ENCODE measurements at regions not wholly inside any gene's neighbourhood (a gene's known extent, or its start where the extent isn't known, plus 50 kb on each side); places are given as distances from the start of the nearest gene placed in this dataset.

- Histone ChIP-seq H3K27ac (ENCODE audit: low read depth in 1 of 2, low read length in 2 of 2) (no peak overlapping the region), H3K4me3 (replicated peaks in 1 of 3; ENCODE audit: low read depth in 2 of 3, low read length in 3 of 3) (no peak overlapping the region), H2AFZ (ENCODE audit: insufficient read depth, low read depth, low read length, poor library complexity, severe bottlenecking) (no peak overlapping the region), H3K36me3 (replicated peaks in 1 of 2; ENCODE audit: control insufficient read depth in 1 of 2, insufficient read depth in 2 of 2, low read length in 2 of 2) (no peaks in the 10 kb centered on the region), H3K27me3 (ENCODE audit: control insufficient read depth in 2 of 2, insufficient read depth in 2 of 2, low read length in 2 of 2) (no peaks in the 10 kb centered on the region), H4K20me1 (ENCODE audit: insufficient read depth, low read length) (no peaks in the 10 kb centered on the region), H3K4me1 (ENCODE audit: control insufficient read depth in 1 of 2, insufficient read depth in 2 of 2, low read length in 2 of 2) (no peaks in the 10 kb centered on the region), H3K79me2 (ENCODE audit: insufficient read depth, low read length) (no peaks in the 10 kb centered on the region), H3K9ac (ENCODE audit: insufficient read depth, low read length, poor library complexity, severe bottlenecking) (no peak overlapping the region), H3K4me2 (replicated peaks; ENCODE audit: extremely low read depth, low read length, poor library complexity, severe bottlenecking) (no peak overlapping the region), H3K9me3 (replicated peaks in 1 of 2; ENCODE audit: control insufficient read depth in 1 of 2, insufficient read depth in 1 of 2, low read length in 2 of 2) (no peaks in the 10 kb centered on the region)
- Mint-ChIP-seq H3K9me3 (peaks cover 0 to 3% (median 0%) of the 10 kb centered on the region in 7 donors), H3K27me3 (ENCODE audit: low read depth in 3 of 3) (peaks cover 0 to 2% (median 0%) of the 10 kb centered on the region in 3 donors), H3K4me1 (no peaks in the 10 kb centered on the region), H3K27ac (no peak overlapping the region), H3K36me3 (no peaks in the 10 kb centered on the region), H3K4me3 (no peak overlapping the region)
- intact Hi-C loops (cut with micrococcal nuclease) = no loop called here
- no peak for TF ChIP-seq CTCF (IDR thresholded peaks at IDR 0.05)
- no peak for DNase-seq
- WGBS (ENCODE audit: insufficient coverage) = no CpG with 5 or more reads among the region's 1 CpG
Observed at GRCh38 chr4:180675359-180675650, 1567.9 kb upstream of the TENM3 start.

- peaks cover 0 to 3% (median 1%) of the 10 kb centered on the region in 7 donors for H3K9me3 Mint-ChIP-seq
- H3K4me3 ChIP-seq (replicated peaks in 1 of 3; ENCODE audit: low read depth in 2 of 3, low read length in 3 of 3) = no peak overlapping the region
- no peak overlapping the region for H3K27ac Mint-ChIP-seq
- H3K4me1 Mint-ChIP-seq = no peaks in the 10 kb centered on the region
- no peaks in the 10 kb centered on the region for H3K36me3 ChIP-seq (replicated peaks in 1 of 2; ENCODE audit: control insufficient read depth in 1 of 2, insufficient read depth in 2 of 2, low read length in 2 of 2)
- H3K36me3 Mint-ChIP-seq = no peaks in the 10 kb centered on the region
- intact Hi-C loops (cut with micrococcal nuclease) = no loop called here
- H3K27me3 Mint-ChIP-seq (ENCODE audit: low read depth in 3 of 3) = peaks cover 0 to 2% (median 0%) of the 10 kb centered on the region in 3 donors
- H2AFZ ChIP-seq (ENCODE audit: insufficient read depth, low read depth, low read length, poor library complexity, severe bottlenecking) = no peak overlapping the region
- no peak overlapping the region for H3K27ac ChIP-seq (ENCODE audit: low read depth in 1 of 2, low read length in 2 of 2)
- no peak overlapping the region for H3K4me3 Mint-ChIP-seq
- no peaks in the 10 kb centered on the region for H3K9me3 ChIP-seq (replicated peaks in 1 of 2; ENCODE audit: control insufficient read depth in 1 of 2, insufficient read depth in 1 of 2, low read length in 2 of 2)
- no peak for TF ChIP-seq CTCF (IDR thresholded peaks at IDR 0.05)
- 67% methylated on average over 1 of the region's 2 CpGs for WGBS (ENCODE audit: insufficient coverage)
- DNase-seq = no peak
- H3K9ac ChIP-seq (ENCODE audit: insufficient read depth, low read length, poor library complexity, severe bottlenecking) = no peak overlapping the region
- no peaks in the 10 kb centered on the region for H3K27me3 ChIP-seq (ENCODE audit: control insufficient read depth in 2 of 2, insufficient read depth in 2 of 2, low read length in 2 of 2)
- no peaks in the 10 kb centered on the region for H3K79me2 ChIP-seq (ENCODE audit: insufficient read depth, low read length)
- no peaks in the 10 kb centered on the region for H3K4me1 ChIP-seq (ENCODE audit: control insufficient read depth in 1 of 2, insufficient read depth in 2 of 2, low read length in 2 of 2)
- no peaks in the 10 kb centered on the region for H4K20me1 ChIP-seq (ENCODE audit: insufficient read depth, low read length)
- no peak overlapping the region for H3K4me2 ChIP-seq (replicated peaks; ENCODE audit: extremely low read depth, low read length, poor library complexity, severe bottlenecking)
Observed at GRCh38 chr4:180680305-180680704, 1562.9 kb upstream of the TENM3 start.

Measured in CD14-positive monocyte (primary cell).